ENCODE measurements at regions not wholly inside any gene's neighbourhood (a gene's known extent, or its start where the extent isn't known, plus 50 kb on each side); places are given as distances from the start of the nearest gene placed in this dataset.
A peak's percentile ranks its signal among the peaks of the same experiment; 100 is the strongest.

DNA sequence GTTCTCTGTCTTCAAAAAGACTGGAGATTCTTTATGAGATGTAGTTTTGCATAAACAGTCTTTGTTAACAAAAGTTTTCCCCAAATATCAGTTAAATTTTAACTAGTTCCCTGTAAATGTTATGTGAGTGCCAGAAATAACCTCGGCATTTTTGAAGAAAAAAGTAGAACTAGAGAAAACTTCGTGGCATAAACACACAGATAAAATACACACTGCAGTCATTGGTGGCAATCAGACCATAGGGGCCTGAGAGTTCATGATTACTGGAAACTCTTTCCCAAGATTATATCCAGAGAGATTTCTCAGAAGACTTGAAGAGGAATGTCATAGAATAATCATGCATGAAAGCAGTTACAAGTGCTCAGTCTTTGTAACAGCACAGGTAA lies 190.0 kb downstream of the MZT1 start:
- peaks cover 12% of the 10 kb centered on the region for H3K27me3 ChIP-seq (ENCODE audit: control insufficient read depth, insufficient read depth, low read length, poor library complexity, severe bottlenecking)
- no peak overlapping the region for H3K4me3 ChIP-seq (ENCODE audit: insufficient read depth, low read depth, low read length)

DNA sequence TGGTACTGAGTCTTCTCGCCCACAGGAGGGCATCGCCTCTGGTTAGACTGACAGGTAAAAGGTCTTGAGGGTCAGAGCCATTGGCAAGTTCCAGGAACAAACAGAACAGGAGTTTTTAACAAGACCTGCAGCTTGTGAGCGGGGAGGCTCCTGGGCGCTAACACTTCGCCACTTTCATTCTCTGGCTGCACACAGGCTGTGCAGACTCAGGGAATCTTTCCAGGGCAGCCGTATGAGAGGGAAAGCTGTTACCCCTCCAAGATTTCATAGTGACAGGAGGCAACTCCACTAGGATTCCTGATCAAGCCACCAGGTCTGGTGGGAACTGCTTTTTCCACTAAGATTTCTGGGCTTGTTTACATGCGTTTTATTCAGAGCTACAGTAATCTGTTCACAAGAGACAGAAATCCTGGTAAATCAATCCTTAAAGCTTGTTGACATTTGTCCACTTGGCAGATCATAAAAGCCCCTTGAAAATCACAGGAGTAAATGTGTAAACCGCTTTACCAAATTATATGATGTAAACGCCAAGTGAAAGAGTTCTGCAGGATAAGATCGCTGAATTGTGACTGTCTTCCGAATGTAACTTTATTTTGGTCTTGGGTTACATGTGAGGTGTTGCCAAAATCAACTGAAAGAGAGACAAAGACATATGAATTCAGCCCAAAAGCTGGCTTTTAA lies 190.6 kb downstream of the MZT1 start:
- H3K4me3 ChIP-seq (ENCODE audit: insufficient read depth, low read depth, low read length), result no peak overlapping the region
- peaks cover 12% of the 10 kb centered on the region for H3K4me1 ChIP-seq (ENCODE audit: control insufficient read depth, insufficient read depth, low read length)
- H3K27ac ChIP-seq (ENCODE audit: insufficient read depth, low read depth, low read length, poor library complexity, severe bottlenecking), result no peak overlapping the region
- H3K9me3 ChIP-seq (ENCODE audit: control insufficient read depth, low read length), result no peaks in the 10 kb centered on the region
- H3K36me3 ChIP-seq (ENCODE audit: control insufficient read depth, insufficient read depth, low read length), result no peaks in the 10 kb centered on the region
- peaks cover 12% of the 10 kb centered on the region for H3K27me3 ChIP-seq (ENCODE audit: control insufficient read depth, insufficient read depth, low read length, poor library complexity, severe bottlenecking)
- 94% methylated on average over 11 of the region's 11 CpGs for WGBS, 2 experiments

More for the DNA sequence above, 190.0 kb downstream of the MZT1 start:
- Histone ChIP-seq H3K4me1 (ENCODE audit: control insufficient read depth, insufficient read depth, low read length) (peaks cover 12% of the 10 kb centered on the region), H3K9me3 (ENCODE audit: control insufficient read depth, low read length) (no peaks in the 10 kb centered on the region), H3K27ac (ENCODE audit: insufficient read depth, low read depth, low read length, poor library complexity, severe bottlenecking) (no peak overlapping the region), H3K36me3 (ENCODE audit: control insufficient read depth, insufficient read depth, low read length) (no peaks in the 10 kb centered on the region)
- 83 to 97% methylated on average over 2 of the region's 2 CpGs for WGBS, 2 experiments

DNA sequence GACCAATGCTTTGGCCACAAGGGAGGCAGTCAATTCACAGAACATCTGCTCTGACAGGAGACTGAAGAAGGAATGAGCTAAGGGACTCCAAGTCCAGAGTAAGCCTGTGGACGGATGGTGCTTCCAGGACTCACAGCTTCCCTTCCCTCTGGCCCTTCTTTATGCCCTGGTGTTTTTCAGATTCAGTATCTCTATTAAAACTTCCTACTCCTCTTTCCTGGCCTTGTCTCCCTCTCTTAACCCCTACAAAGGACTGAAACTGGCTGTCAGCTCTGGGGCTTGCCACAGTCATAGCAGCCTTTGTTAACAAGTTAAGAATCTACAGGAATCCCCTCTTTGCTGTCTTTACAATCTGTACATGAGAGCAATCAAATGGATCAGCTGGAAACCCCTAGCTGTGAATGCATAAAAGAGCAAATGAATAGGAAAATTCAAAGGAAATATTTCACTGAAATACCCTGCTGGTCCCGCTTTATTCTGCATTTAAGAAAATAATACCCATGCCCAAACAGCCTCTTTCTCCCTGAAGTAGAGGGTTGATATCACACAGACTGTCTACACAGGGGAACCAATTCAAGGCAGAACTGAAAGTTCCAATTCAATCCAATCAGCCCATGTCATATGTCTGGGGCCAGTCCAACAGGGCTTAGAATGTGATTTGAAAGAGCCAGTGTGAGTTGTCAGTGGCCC lies 192.3 kb downstream of the MZT1 start:
- peak overlapping the region; percentile 60 for H3K27ac ChIP-seq (ENCODE audit: insufficient read depth, low read depth, low read length, poor library complexity, severe bottlenecking)
- H3K4me1 ChIP-seq (ENCODE audit: control insufficient read depth, insufficient read depth, low read length), result peaks cover 19% of the 10 kb centered on the region
- 48 to 53% methylated on average over 2 of the region's 2 CpGs for WGBS, 2 experiments
- peaks cover 26% of the 10 kb centered on the region for H3K27me3 ChIP-seq (ENCODE audit: control insufficient read depth, insufficient read depth, low read length, poor library complexity, severe bottlenecking)
- no peak overlapping the region for H3K4me3 ChIP-seq (ENCODE audit: insufficient read depth, low read depth, low read length)
- H3K36me3 ChIP-seq (ENCODE audit: control insufficient read depth, insufficient read depth, low read length), result no peaks in the 10 kb centered on the region
- no peaks in the 10 kb centered on the region for H3K9me3 ChIP-seq (ENCODE audit: control insufficient read depth, low read length)

DNA sequence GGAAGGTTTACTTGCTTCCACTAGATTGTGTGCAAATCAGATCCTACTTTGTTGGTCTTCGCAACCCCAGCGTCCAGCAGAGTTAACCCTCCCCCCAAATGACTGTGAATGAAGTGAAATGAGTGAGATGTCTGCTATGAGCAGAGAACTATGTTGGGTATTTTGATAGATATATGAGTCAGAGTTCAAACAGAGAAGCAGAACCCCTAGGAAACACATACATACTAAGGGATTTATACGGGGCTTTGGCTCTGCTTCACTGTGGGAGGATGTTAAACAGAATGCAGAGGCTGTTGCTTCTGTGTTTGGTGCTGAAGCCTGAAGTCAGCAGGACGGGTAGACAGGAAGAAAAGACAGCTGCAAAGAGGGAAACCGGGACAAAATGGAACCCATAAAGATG lies 197.0 kb downstream of the MZT1 start:
- Histone ChIP-seq H3K27ac (ENCODE audit: insufficient read depth, low read depth, low read length, poor library complexity, severe bottlenecking) (no peak overlapping the region), H3K36me3 (ENCODE audit: control insufficient read depth, insufficient read depth, low read length) (no peaks in the 10 kb centered on the region), H3K4me1 (ENCODE audit: control insufficient read depth, insufficient read depth, low read length) (peaks cover 14% of the 10 kb centered on the region), H3K4me3 (ENCODE audit: insufficient read depth, low read depth, low read length) (no peak overlapping the region), H3K9me3 (ENCODE audit: control insufficient read depth, low read length) (no peaks in the 10 kb centered on the region), H3K27me3 (ENCODE audit: control insufficient read depth, insufficient read depth, low read length, poor library complexity, severe bottlenecking) (peaks cover 46% of the 10 kb centered on the region)
- 79 to 90% methylated on average over 5 of the region's 5 CpGs for WGBS, 2 experiments

DNA sequence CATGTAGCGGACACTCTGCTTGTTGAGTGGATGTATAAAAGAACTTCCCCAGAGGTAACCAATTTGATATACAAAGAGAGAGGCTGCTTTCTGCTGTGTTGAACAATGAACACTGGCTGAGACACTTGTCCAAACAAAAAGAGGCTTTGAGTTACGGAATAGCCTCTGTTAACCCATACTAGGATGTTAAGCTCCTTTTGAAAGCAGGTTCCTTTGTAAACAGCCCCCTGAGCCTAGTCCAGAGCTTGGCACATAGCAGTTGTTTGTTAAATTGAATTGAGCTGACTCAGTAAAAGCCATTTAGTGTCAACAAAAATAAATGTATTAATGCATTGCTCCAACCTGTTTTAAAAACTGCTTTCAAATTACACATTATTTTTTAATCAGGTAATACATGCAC lies 200.1 kb downstream of the MZT1 start:
- peaks cover 60% of the 10 kb centered on the region for H3K27me3 ChIP-seq (ENCODE audit: control insufficient read depth, insufficient read depth, low read length, poor library complexity, severe bottlenecking)

DNA sequence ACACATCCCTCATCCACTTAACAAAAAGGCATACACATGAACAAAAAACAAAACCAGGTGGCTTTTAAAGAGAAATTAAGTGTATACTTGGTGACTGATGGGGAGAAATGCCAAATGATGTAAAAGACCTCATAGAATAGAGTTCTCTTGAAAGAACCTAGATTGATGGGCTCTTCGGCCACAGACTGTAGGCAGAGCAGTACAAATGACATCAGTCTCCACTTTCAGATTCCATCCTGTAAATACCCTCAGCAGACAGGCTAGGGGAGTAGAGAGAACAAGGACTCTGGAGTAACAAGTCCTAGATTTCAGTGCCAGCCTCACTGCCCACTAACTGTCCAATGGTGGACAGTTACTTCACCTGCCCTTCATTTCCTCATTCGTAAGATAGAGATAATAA lies 203.8 kb downstream of the MZT1 start:
- peaks cover 28% of the 10 kb centered on the region for H3K27me3 ChIP-seq (ENCODE audit: control insufficient read depth, insufficient read depth, low read length, poor library complexity, severe bottlenecking)
- 88 to 95% methylated on average over 2 of the region's 2 CpGs for WGBS, 2 experiments

More for the DNA sequence above, 200.1 kb downstream of the MZT1 start:
- H3K9me3 ChIP-seq (ENCODE audit: control insufficient read depth, low read length), result no peaks in the 10 kb centered on the region
- WGBS, 2 experiments, result 22 to 29% methylated on average over 2 of the region's 2 CpGs
- H3K4me3 ChIP-seq (ENCODE audit: insufficient read depth, low read depth, low read length), result no peak overlapping the region
- no peaks in the 10 kb centered on the region for H3K36me3 ChIP-seq (ENCODE audit: control insufficient read depth, insufficient read depth, low read length)
- H3K4me1 ChIP-seq (ENCODE audit: control insufficient read depth, insufficient read depth, low read length), result peaks cover 14% of the 10 kb centered on the region
- no peak overlapping the region for H3K27ac ChIP-seq (ENCODE audit: insufficient read depth, low read depth, low read length, poor library complexity, severe bottlenecking)

DNA sequence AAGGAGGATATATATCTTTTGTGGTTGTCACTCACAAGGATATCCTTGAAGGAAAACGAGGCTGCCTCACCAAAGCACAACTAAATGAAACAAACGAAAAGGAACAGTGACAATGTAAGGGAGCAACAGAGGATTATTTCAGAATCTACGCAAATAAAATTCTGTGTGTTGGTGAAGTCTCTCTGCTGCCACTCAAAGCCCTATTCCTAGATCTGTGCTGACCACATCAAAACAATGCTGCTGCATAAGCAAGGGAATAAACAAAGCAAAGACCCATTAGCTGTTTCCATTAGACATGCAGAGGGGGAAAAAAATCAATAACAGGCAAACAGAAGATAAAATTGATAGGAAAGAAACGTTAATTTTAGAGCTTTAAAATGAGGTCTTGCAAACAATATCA lies 204.4 kb downstream of the MZT1 start:
- peaks cover 7% of the 10 kb centered on the region for H3K4me1 ChIP-seq (ENCODE audit: control insufficient read depth, insufficient read depth, low read length)
- no peak overlapping the region for H3K27ac ChIP-seq (ENCODE audit: insufficient read depth, low read depth, low read length, poor library complexity, severe bottlenecking)
- 79 to 86% methylated on average over 3 of the region's 4 CpGs for WGBS, 2 experiments
- peaks cover 23% of the 10 kb centered on the region for H3K27me3 ChIP-seq (ENCODE audit: control insufficient read depth, insufficient read depth, low read length, poor library complexity, severe bottlenecking)
- no peaks in the 10 kb centered on the region for H3K36me3 ChIP-seq (ENCODE audit: control insufficient read depth, insufficient read depth, low read length)
- no peaks in the 10 kb centered on the region for H3K9me3 ChIP-seq (ENCODE audit: control insufficient read depth, low read length)
- H3K4me3 ChIP-seq (ENCODE audit: insufficient read depth, low read depth, low read length), result no peak overlapping the region

More for the DNA sequence above, 203.8 kb downstream of the MZT1 start:
- Histone ChIP-seq H3K36me3 (ENCODE audit: control insufficient read depth, insufficient read depth, low read length) (no peaks in the 10 kb centered on the region), H3K4me3 (ENCODE audit: insufficient read depth, low read depth, low read length) (no peak overlapping the region), H3K27ac (ENCODE audit: insufficient read depth, low read depth, low read length, poor library complexity, severe bottlenecking) (no peak overlapping the region), H3K9me3 (ENCODE audit: control insufficient read depth, low read length) (no peaks in the 10 kb centered on the region), H3K4me1 (ENCODE audit: control insufficient read depth, insufficient read depth, low read length) (peaks cover 7% of the 10 kb centered on the region)

DNA sequence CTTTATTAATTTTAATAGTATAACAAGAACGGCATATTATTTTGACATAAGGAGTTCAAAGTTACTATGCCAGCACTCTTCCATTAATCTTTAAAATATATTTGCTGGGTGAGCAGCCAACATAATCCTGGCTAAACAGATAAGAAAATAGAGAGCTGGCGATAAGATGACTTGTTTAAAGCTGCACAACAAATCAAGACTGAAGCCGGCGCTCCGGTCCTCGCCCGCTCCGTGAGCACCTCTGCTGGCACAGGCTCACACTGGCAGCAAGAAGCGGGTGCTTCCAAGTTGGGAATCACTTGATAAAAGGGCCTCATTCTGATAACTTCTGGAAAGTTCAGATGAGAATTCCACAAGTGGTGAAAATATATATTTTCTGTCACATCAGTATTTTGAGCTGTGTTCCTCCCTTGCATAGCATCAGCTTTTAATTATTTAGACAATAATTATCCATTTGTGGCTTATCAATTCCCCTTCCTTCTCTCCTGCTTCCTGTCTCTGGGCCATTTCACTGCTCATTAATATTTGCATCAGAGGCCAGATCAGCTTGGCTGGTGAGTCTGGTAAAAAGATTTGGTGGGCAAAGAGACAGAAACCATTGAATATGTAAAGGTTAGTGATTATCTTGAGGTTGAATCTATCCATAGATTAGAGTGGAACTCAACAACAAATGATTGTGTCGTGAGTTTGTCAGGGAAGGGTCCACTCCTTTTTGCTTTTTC lies 205.3 kb downstream of the MZT1 start:
- Histone ChIP-seq H3K4me3 (ENCODE audit: insufficient read depth, low read depth, low read length) (no peak overlapping the region), H3K4me1 (ENCODE audit: control insufficient read depth, insufficient read depth, low read length) (peaks cover 7% of the 10 kb centered on the region), H3K27me3 (ENCODE audit: control insufficient read depth, insufficient read depth, low read length, poor library complexity, severe bottlenecking) (peaks cover 19% of the 10 kb centered on the region), H3K36me3 (ENCODE audit: control insufficient read depth, insufficient read depth, low read length) (no peaks in the 10 kb centered on the region), H3K9me3 (ENCODE audit: control insufficient read depth, low read length) (no peaks in the 10 kb centered on the region), H3K27ac (ENCODE audit: insufficient read depth, low read depth, low read length, poor library complexity, severe bottlenecking) (no peak overlapping the region)
- WGBS, 2 experiments, result 96% methylated on average over 9 to 10 of the region's 10 CpGs

DNA sequence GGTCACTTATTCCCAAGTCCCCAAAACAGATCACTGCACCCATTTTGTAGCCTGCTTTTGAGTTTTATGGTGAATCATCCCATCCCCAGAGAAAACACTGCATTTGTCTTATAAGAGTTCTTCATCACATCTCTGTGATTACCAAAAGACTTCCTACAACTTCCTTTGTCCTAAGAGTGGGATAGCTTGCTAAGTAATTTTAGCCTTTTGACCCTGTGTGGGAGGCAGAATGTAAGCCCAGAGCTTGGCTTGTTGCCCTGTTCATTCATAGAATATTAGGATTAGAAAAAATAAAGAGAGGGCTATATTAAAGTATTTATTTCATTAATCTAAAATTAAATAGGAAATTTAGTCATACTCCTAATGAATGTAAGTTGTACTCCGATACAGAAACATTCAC lies 213.3 kb downstream of the MZT1 start:
- H3K9me3 ChIP-seq (ENCODE audit: control insufficient read depth, low read length), result no peaks in the 10 kb centered on the region
- H3K27ac ChIP-seq (ENCODE audit: insufficient read depth, low read depth, low read length, poor library complexity, severe bottlenecking), result no peak overlapping the region
- no peaks in the 10 kb centered on the region for H3K27me3 ChIP-seq (ENCODE audit: control insufficient read depth, insufficient read depth, low read length, poor library complexity, severe bottlenecking)
- no peaks in the 10 kb centered on the region for H3K36me3 ChIP-seq (ENCODE audit: control insufficient read depth, insufficient read depth, low read length)
- peaks cover 8% of the 10 kb centered on the region for H3K4me1 ChIP-seq (ENCODE audit: control insufficient read depth, insufficient read depth, low read length)
- no peak overlapping the region for H3K4me3 ChIP-seq (ENCODE audit: insufficient read depth, low read depth, low read length)
- WGBS, 2 experiments, result 60% methylated on average over 1 of the region's 1 CpG; no CpG with 5 or more reads in 1 of the 2 experiments

DNA sequence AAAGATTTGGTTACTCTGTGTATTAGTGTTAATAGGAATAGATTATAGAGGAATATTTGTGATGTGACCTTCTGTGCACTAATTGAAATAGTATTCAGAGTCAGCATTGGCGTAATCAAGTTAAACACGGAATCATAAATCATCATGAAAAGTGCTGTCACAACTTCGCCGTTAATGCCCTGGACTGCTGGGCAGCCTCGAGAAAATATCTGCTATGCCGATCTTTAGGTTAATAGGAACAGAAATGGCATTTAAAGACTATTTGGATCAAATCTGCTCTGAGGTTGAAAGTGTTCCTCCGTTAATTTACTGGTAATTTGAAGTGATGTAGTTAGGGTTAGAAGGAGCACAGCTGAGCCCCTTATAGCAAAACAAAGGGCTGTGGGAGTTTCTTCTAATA lies 219.0 kb downstream of the MZT1 start:
- Histone ChIP-seq H3K4me1 (ENCODE audit: control insufficient read depth, insufficient read depth, low read length) (no peaks in the 10 kb centered on the region), H3K27me3 (ENCODE audit: control insufficient read depth, insufficient read depth, low read length, poor library complexity, severe bottlenecking) (no peaks in the 10 kb centered on the region), H3K4me3 (ENCODE audit: insufficient read depth, low read depth, low read length) (no peak overlapping the region), H3K27ac (ENCODE audit: insufficient read depth, low read depth, low read length, poor library complexity, severe bottlenecking) (no peak overlapping the region), H3K36me3 (ENCODE audit: control insufficient read depth, insufficient read depth, low read length) (no peaks in the 10 kb centered on the region), H3K9me3 (ENCODE audit: control insufficient read depth, low read length) (no peaks in the 10 kb centered on the region)
- WGBS, 2 experiments, result 87 to 90% methylated on average over 7 of the region's 7 CpGs
